H1 (cell line): ENCODE measurements at regions not wholly inside any gene's neighbourhood (a gene's known extent, or its start where the extent isn't known, plus 50 kb on each side); places are given as distances from the start of the nearest gene placed in this dataset.

Experiments
- CTCF ChIA-PET: fragments of 300-600 bp; sonication (Branson Sonifier 250); formaldehyde crosslinking; loops from one replicate; lab custom pipeline; 2021; ENCODE audit not compliant: partially characterized antibody; lab: Charles Lee
- POLR2A ChIA-PET: fragments of 300-600 bp; sonication (Branson Sonifier 250); formaldehyde crosslinking; loops from one replicate; lab custom pipeline; 2021; ENCODE audit warnings: inconsistent platforms; ENCODE audit not compliant: partially characterized antibody; lab: Charles Lee
- DNase-seq, 2 experiments: peaks; one replicate each; pipeline versions ENCODE4 v3.0.0 to v3.0.0-alpha.2; 2010 to 2022; ENCODE audit warnings: low spot score in 2 of 2, low read depth in 1 of 2, mixed read lengths in 1 of 2
- FAIRE-seq: peaks from 2 replicates; lab custom pipeline; 2011; peaks lifted over from hg19 to GRCh38; lab: Jason Lieb, UNC
- H2AFZ ChIP-seq: 2 replicates; pipeline ENCODE4 v1.8.1; 2012; ENCODE audit warnings: low read length, inconsistent platforms
- H2AK5ac ChIP-seq: 2 replicates; pipeline ENCODE4 v1.6.1; 2013; ENCODE audit warnings: low read depth, low read length
- H2BK120ac ChIP-seq: replicated peaks from 2 replicates; pipeline ENCODE3; 2013; ENCODE audit warnings: low read depth, low read length, inconsistent platforms
- H2BK12ac ChIP-seq: 2 replicates; pipeline ENCODE4 v1.6.1; 2013; ENCODE audit warnings: low read depth, low read length
- H2BK15ac ChIP-seq: 2 replicates; pipeline ENCODE4 v1.6.1; 2013; ENCODE audit warnings: low read length
- H2BK20ac ChIP-seq: 2 replicates; pipeline ENCODE4 v1.6.1; 2013; ENCODE audit warnings: low read length
- H2BK5ac ChIP-seq: 2 replicates; pipeline ENCODE4 v1.6.1; 2013; ENCODE audit warnings: low read depth, low read length
- H3K14ac ChIP-seq: 2 replicates; pipeline ENCODE4 v1.6.1; 2013; ENCODE audit warnings: inconsistent platforms; ENCODE audit not compliant: insufficient read length
- H3K18ac ChIP-seq: 2 replicates; pipeline ENCODE4 v1.6.1; 2013; ENCODE audit warnings: low read length; ENCODE audit errors: extremely low read depth
- H3K23ac ChIP-seq: 2 replicates; pipeline ENCODE4 v1.6.1; 2013; ENCODE audit warnings: inconsistent platforms; ENCODE audit not compliant: insufficient read length
- H3K23me2 ChIP-seq: 2 replicates; pipeline ENCODE4 v1.6.1; 2013; ENCODE audit warnings: low read depth, low read length
- H3K27ac ChIP-seq: 2 replicates; pipeline ENCODE4 v1.6.1; 2011; ENCODE audit warnings: low read depth, low read length, inconsistent platforms
- H3K27me3 ChIP-seq, 4 experiments: replicated peaks in 1 of 4; 1 replicate in 1 of 4; 2 replicates in 3 of 4; pipeline versions ENCODE4 v1.6.1 to v1.8.1; 2011 to 2013; ENCODE audit warnings: low read length in 3 of 4, mild to moderate bottlenecking in 3 of 4, inconsistent platforms in 2 of 4, mixed read lengths in 2 of 4, moderate library complexity in 1 of 4; ENCODE audit not compliant: control insufficient read depth in 3 of 4, insufficient read depth in 3 of 4; ENCODE audit errors: extremely low read depth in 1 of 4
- H3K36me3 ChIP-seq, 4 experiments: 2 replicates each; pipeline versions ENCODE4 v1.6.1 to v1.8.1; 2011 to 2013; ENCODE audit warnings: mild to moderate bottlenecking in 4 of 4, low read length in 3 of 4, moderate library complexity in 2 of 4, control low read depth in 1 of 4, inconsistent platforms in 1 of 4; ENCODE audit not compliant: insufficient read depth in 4 of 4, control insufficient read depth in 2 of 4
- H3K4ac ChIP-seq: replicated peaks from 2 replicates; pipeline ENCODE3; 2013; ENCODE audit warnings: low read length, low read depth, mixed read lengths, inconsistent platforms; ENCODE audit not compliant: insufficient read length
- H3K4me1 ChIP-seq, 4 experiments: replicated peaks in 1 of 4; 1 replicate in 1 of 4; 2 replicates in 3 of 4; pipeline versions ENCODE4 v1.6.1 to v1.8.1; 2011 to 2013; ENCODE audit warnings: low read length in 3 of 4, inconsistent platforms in 2 of 4, mixed read lengths in 1 of 4; ENCODE audit not compliant: insufficient read depth in 4 of 4, control insufficient read depth in 3 of 4
- H3K4me2 ChIP-seq, 2 experiments: 2 replicates each; pipeline versions ENCODE4 v1.6.1 to v1.8.1; 2011 to 2013; ENCODE audit warnings: low read depth in 2 of 2, low read length in 2 of 2, control low read depth in 1 of 2, inconsistent platforms in 1 of 2, mild to moderate bottlenecking in 1 of 2; ENCODE audit not compliant: insufficient read depth in 1 of 2
- H3K4me3 ChIP-seq, 4 experiments: fragments of 200-600, 300-600 bp in 1 of 4; sonication (generic), shearing (Covaris generic), sonication (Bioruptor Twin) in 1 of 4; 2 replicates each; pipeline versions ENCODE4 v1.5.1 to v1.8.1; 2011 to 2016; ENCODE audit warnings: low read length in 4 of 4, low read depth in 3 of 4, control low read depth in 2 of 4, inconsistent platforms in 2 of 4, mild to moderate bottlenecking in 2 of 4, mixed read lengths in 1 of 4, moderate library complexity in 1 of 4; ENCODE audit not compliant: insufficient read depth in 2 of 4; ENCODE audit errors: extremely low read depth in 1 of 4
- H3K56ac ChIP-seq: replicated peaks from 2 replicates; pipeline ENCODE3; 2013; ENCODE audit warnings: low read depth, mild to moderate bottlenecking, mixed read lengths, low read length, inconsistent platforms; ENCODE audit not compliant: insufficient read length
- H3K79me1 ChIP-seq: 2 replicates; pipeline ENCODE4 v1.6.1; 2013; ENCODE audit warnings: low read depth, low read length, control low read depth
- H3K79me2 ChIP-seq, 2 experiments: 2 replicates each; pipeline versions ENCODE4 v1.6.1 to v1.8.1; 2012 to 2013; ENCODE audit warnings: low read length in 2 of 2, mild to moderate bottlenecking in 2 of 2, inconsistent platforms in 1 of 2; ENCODE audit not compliant: insufficient read depth in 2 of 2, control insufficient read depth in 1 of 2
- H3K9ac ChIP-seq, 4 experiments: replicated peaks in 1 of 4; 1 replicate in 1 of 4; 2 replicates in 3 of 4; pipeline versions ENCODE4 v1.6.1 to v1.8.1; 2011 to 2013; ENCODE audit warnings: low read depth in 3 of 4, low read length in 3 of 4, control low read depth in 2 of 4, mild to moderate bottlenecking in 2 of 4, moderate library complexity in 2 of 4, inconsistent platforms in 1 of 4; ENCODE audit errors: extremely low read depth in 1 of 4
- H3K9me3 ChIP-seq, 2 experiments: 2 replicates each; pipeline versions ENCODE4 v1.6.1 to v1.8.1; 2012 to 2013; ENCODE audit warnings: mild to moderate bottlenecking in 2 of 2, moderate library complexity in 2 of 2, control low read depth in 1 of 2, inconsistent platforms in 1 of 2, low read depth in 1 of 2, low read length in 1 of 2, mixed read lengths in 1 of 2; ENCODE audit not compliant: insufficient read depth in 2 of 2
- H4K20me1 ChIP-seq, 2 experiments: replicated peaks in 1 of 2; 2 replicates each; pipeline versions ENCODE3 to v1.8.1; 2011 to 2013; ENCODE audit warnings: inconsistent platforms in 2 of 2, low read length in 2 of 2, mild to moderate bottlenecking in 1 of 2; ENCODE audit not compliant: insufficient read depth in 2 of 2, control insufficient read depth in 1 of 2
- H4K5ac ChIP-seq: 2 replicates; pipeline ENCODE4 v1.6.1; 2013; ENCODE audit warnings: low read length, low read depth, mixed read lengths, inconsistent platforms; ENCODE audit not compliant: insufficient read length
- H4K8ac ChIP-seq: 2 replicates; pipeline ENCODE4 v1.8.0; 2013; ENCODE audit warnings: mild to moderate bottlenecking, moderate library complexity, low read length, inconsistent platforms; ENCODE audit not compliant: insufficient read depth; ENCODE audit errors: extremely low read depth
- H4K91ac ChIP-seq: replicated peaks from 2 replicates; pipeline ENCODE3; 2013; ENCODE audit warnings: low read length, mixed read lengths, inconsistent platforms; ENCODE audit not compliant: insufficient read length
- CHD1 ChIP-seq: IDR thresholded peaks from 2 replicates; pipeline ENCODE4 v1.6.1; 2012; ENCODE audit warnings: low read depth, low read length, improper control_type of control experiment
- EP300 ChIP-seq, 2 experiments: IDR thresholded peaks; 1 replicate in 1 of 2; 2 replicates in 1 of 2; pipeline ENCODE4 v1.6.1; 2011 to 2012; ENCODE audit warnings: low read depth in 2 of 2, low read length in 2 of 2, mild to moderate bottlenecking in 2 of 2, borderline replicate concordance in 1 of 2, inconsistent platforms in 1 of 2, moderate library complexity in 1 of 2
- KDM5A ChIP-seq: fragments of 200-600 bp; IDR thresholded peaks from 2 replicates; pipeline ENCODE4 v1.7.1; 2012; ENCODE audit warnings: mild to moderate bottlenecking, low read length, inconsistent platforms, mixed read lengths
- POU5F1 ChIP-seq: IDR thresholded peaks from 2 replicates; pipeline ENCODE4 v1.6.1; 2011; ENCODE audit warnings: low read depth, mild to moderate bottlenecking, low read length, moderate library complexity
- SP2 ChIP-seq: IDR thresholded peaks from 2 replicates; pipeline ENCODE4 v1.6.1; 2012; ENCODE audit warnings: mild to moderate bottlenecking, low read length, inconsistent platforms
- SP4 ChIP-seq: IDR thresholded peaks from 2 replicates; pipeline ENCODE4 v1.6.1; 2012; ENCODE audit warnings: low read length, inconsistent platforms
- TAF7 ChIP-seq: optimal IDR thresholded peaks from 2 replicates; pipeline ENCODE3; 2011; ENCODE audit warnings: low read depth, mild to moderate bottlenecking, inconsistent platforms, low read length, moderate library complexity, borderline replicate concordance
- WGBS, 2 experiments: shearing (Covaris generic) in 1 of 2; methylation state at CpG; one replicate each; pipeline versions ENCODE4 v1.1.6 to v1.1.7; 2013 to 2015; ENCODE audit warnings: low lambda C conversion rate in 2 of 2, mixed read lengths in 2 of 2, inconsistent platforms in 1 of 2, low coverage in 1 of 2, missing lambda C conversion rate in 1 of 2; ENCODE audit not compliant: insufficient replicate concordance in 2 of 2, insufficient coverage in 1 of 2, insufficient read length in 1 of 2; ENCODE audit errors: extremely low coverage in 1 of 2, missing lambda C conversion rate in 1 of 2; 5-methylcytosine and 5-hydroxymethylcytosine counted together
- TF ChIP-seq, protein P1 (sequence below), 3 experiments: IDR thresholded peaks; 1 replicate in 2 of 3; 2 replicates in 1 of 3; pipeline versions ENCODE4 v1.5.1 to v1.6.1; 2011; ENCODE audit warnings: low read length in 3 of 3, mild to moderate bottlenecking in 3 of 3, inconsistent platforms in 2 of 3, low read depth in 1 of 3, moderate library complexity in 1 of 3; ENCODE audit not compliant: insufficient read depth in 1 of 3; ENCODE audit errors: control extremely low read depth in 1 of 3
- TF ChIP-seq, protein P2 (sequence below): IDR thresholded peaks from 2 replicates; pipeline ENCODE4 v1.6.1; 2011; ENCODE audit warnings: low read depth, mild to moderate bottlenecking, low read length; ENCODE audit not compliant: insufficient read depth
- TF ChIP-seq, protein P3 (sequence below): IDR thresholded peaks from 2 replicates; pipeline ENCODE4 v1.6.1; 2012; ENCODE audit warnings: low read length, inconsistent platforms

DNA sequence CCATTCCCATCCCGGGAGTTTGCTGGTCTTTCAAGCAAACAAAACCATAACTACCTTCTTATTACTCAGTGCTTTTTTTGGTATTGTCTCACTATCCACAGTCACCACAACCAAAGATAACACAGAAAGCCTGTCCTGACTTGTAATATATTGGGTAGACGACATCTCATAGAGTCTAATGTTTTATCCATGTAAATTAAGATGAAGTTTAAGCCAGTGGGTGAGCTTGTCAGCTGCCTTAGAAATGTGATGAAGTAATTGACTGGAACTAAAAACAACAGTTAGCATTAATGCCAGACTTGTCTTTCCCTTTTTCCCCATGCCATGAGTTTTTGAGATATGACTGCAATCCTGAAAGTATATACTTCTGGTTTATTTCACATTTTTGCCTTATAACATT lies 282.7 kb upstream of the PRDM1 start:
- Histone ChIP-seq H4K8ac (no peak overlapping the region), H3K79me1 (no peaks in the 10 kb centered on the region), H3K18ac (no peak overlapping the region), H3K23ac (no peak overlapping the region), H2BK12ac (no peak overlapping the region), H3K4me2 (no peak overlapping the region), H3K27me3 (no peaks in the 10 kb centered on the region), H4K5ac (no peak overlapping the region), H3K9ac (no peak overlapping the region), H2BK120ac (no peak overlapping the region), H3K23me2 (no peaks in the 10 kb centered on the region; the same call in 1 of the 2 replicates), H2BK15ac (no peak overlapping the region), H3K4me3 (no peak overlapping the region), H3K4ac (no peak overlapping the region), H4K20me1 (no peaks in the 10 kb centered on the region), H2BK20ac (no peak overlapping the region), H4K91ac (no peak overlapping the region), H3K79me2 (no peaks in the 10 kb centered on the region; a peak in 1 of 4 replicates), H3K27ac (no peak overlapping the region), H2AFZ (no peak overlapping the region), H2BK5ac (no peak overlapping the region), H3K9me3 (no peaks in the 10 kb centered on the region), H2AK5ac (no peak overlapping the region), H3K36me3 (no peaks in the 10 kb centered on the region), H3K4me1 (no peaks in the 10 kb centered on the region), H3K56ac (no peak overlapping the region), H3K14ac (no peak overlapping the region)
- POLR2A ChIA-PET, result no interaction called here
- 80% methylated on average over 2 of the region's 2 CpGs; no CpG with 5 or more reads in 1 of the 2 experiments for WGBS, 2 experiments
- FAIRE-seq (no peak), DNase-seq (no peak)
- CTCF ChIA-PET, result interaction anchor here (0.9 kb wide), 1 partner anchor 297 kb away, joined by 3 read pairs; no protein-coding TSS in a partner anchor
- TF ChIP-seq KDM5A, result no peak
- TF ChIP-seq, protein P1, sequence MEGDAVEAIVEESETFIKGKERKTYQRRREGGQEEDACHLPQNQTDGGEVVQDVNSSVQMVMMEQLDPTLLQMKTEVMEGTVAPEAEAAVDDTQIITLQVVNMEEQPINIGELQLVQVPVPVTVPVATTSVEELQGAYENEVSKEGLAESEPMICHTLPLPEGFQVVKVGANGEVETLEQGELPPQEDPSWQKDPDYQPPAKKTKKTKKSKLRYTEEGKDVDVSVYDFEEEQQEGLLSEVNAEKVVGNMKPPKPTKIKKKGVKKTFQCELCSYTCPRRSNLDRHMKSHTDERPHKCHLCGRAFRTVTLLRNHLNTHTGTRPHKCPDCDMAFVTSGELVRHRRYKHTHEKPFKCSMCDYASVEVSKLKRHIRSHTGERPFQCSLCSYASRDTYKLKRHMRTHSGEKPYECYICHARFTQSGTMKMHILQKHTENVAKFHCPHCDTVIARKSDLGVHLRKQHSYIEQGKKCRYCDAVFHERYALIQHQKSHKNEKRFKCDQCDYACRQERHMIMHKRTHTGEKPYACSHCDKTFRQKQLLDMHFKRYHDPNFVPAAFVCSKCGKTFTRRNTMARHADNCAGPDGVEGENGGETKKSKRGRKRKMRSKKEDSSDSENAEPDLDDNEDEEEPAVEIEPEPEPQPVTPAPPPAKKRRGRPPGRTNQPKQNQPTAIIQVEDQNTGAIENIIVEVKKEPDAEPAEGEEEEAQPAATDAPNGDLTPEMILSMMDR (IDR thresholded peaks at IDR 0.05; ENCODE audit: control extremely low read depth in 1 of 3, insufficient read depth in 1 of 3, low read depth in 1 of 3, low read length in 3 of 3), result no peak
- TF ChIP-seq SP2, result no peak
- no peak for TF ChIP-seq CHD1
- no peak for TF ChIP-seq SP4
- TF ChIP-seq, protein P2, sequence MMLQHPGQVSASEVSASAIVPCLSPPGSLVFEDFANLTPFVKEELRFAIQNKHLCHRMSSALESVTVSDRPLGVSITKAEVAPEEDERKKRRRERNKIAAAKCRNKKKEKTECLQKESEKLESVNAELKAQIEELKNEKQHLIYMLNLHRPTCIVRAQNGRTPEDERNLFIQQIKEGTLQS, result no peak
- no peak for TF ChIP-seq EP300 (IDR thresholded peaks at IDR 0.05; ENCODE audit: borderline replicate concordance in 1 of 2, low read depth in 2 of 2, low read length in 2 of 2)
- TF ChIP-seq, protein P3, sequence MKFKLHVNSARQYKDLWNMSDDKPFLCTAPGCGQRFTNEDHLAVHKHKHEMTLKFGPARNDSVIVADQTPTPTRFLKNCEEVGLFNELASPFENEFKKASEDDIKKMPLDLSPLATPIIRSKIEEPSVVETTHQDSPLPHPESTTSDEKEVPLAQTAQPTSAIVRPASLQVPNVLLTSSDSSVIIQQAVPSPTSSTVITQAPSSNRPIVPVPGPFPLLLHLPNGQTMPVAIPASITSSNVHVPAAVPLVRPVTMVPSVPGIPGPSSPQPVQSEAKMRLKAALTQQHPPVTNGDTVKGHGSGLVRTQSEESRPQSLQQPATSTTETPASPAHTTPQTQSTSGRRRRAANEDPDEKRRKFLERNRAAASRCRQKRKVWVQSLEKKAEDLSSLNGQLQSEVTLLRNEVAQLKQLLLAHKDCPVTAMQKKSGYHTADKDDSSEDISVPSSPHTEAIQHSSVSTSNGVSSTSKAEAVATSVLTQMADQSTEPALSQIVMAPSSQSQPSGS, result no peak
- no peak for TF ChIP-seq TAF7
- no peak for TF ChIP-seq POU5F1
